GM19324 (cell line): ENCODE measurements at regions not wholly inside any gene's neighbourhood (a gene's known extent, or its start where the extent isn't known, plus 50 kb on each side); places are given as distances from the start of the nearest gene placed in this dataset.

Experiments
- ATAC-seq: cut with Tn5 transposase; IDR thresholded peaks from one replicate; pipeline ENCODE4 v1.9.1; 2021; ENCODE audit warnings: mild to moderate bottlenecking, moderate library complexity; ENCODE audit not compliant: unreplicated experiment, low FRiP score

DNA sequence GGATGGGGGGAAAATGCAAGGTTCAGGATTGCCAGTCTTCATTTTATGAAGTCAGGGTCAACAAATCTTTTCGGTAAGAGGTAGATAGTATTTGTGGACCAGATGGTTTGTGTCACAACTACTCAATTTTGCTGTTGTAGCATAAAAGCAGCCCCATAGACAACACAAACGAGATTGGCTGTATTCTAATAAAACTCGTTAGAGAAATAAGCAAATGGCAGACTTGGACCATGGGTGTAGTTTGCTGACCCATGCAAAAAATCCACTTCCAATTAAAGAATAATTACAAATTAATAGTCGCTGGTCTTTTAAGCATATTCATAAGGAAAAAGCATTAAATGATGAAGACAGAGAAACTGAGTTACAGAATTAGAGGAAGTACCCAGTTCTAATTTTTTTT lies 247.1 kb downstream of the CRPPA start:
- no peak for ATAC-seq

DNA sequence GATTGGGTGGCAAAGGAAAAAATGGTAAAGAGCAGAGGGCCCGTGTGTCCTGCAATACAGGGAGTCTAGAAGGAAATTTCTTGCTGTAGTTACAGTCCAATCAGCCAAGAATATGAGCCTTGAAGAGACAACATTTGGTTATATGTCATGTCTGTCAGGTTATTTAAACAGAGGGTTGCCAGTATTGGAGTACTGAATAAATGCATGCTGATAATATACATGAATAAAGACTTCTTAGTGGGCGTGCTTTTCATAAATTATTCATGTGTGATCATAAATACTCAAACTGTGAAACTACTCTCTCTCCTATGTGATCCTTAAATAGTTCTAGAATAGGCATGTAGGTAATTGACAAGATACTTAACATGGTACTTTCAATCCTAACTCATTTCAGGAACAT lies 249.0 kb downstream of the CRPPA start:
- no peak for ATAC-seq

DNA sequence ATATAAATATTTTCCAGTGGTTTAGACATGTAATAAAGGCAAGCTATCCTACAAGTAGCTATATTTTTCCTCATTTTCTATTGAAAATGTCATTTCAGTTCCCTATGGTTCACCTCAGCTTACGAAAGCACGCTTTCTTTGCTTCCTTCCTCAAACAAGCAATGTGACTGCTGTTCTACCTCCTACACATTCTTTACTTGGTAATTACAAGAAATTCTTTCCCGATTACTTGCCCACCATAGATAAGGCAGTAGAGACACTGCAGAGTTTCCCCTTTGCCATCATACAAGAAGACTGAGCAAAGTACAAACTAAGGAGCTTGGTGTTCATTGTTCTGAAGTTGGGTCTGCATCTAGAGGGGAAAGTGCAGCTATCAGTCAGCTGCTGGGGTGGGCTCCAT lies 249.4 kb downstream of the CRPPA start:
- ATAC-seq = no peak

DNA sequence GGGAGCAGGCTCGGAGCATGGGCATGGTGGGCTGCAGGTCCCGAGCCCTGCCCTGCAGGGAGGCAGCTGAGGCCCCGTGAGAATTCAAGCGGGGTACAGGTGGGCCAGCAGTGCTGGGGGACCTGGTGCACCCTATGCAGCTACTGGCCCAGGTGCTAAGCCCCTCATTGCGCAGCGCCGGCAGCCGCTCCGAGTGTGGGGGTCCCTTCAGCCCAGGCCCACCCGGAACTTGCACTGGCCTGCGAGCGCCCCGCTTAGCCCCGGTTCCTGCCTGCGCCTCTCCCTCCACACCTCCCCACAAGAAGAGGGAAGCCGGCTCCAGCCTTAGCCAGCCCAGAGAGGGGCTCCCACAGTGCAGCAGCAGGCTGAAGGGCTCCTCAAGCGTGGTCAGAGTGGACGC lies 250.7 kb downstream of the CRPPA start:
- ATAC-seq = no peak

DNA sequence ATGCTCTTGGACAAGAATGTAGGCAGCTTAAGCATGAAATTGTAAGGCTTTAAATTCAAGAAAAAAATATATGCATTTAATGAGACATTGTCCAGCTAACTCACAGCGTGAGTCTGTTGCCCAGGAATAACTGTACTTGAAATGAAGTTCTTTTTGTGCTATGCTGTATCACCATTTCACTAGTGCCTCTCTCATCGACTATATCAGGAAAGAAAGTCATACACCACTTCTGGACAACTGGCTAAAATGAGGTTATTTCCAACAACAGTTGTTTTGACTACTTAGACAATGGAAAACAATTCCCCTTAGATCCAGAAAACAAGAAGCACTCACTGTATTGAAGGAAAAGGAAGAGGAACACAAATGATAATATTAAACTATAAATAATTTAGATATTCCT lies 251.8 kb downstream of the CRPPA start:
- no peak for ATAC-seq

DNA sequence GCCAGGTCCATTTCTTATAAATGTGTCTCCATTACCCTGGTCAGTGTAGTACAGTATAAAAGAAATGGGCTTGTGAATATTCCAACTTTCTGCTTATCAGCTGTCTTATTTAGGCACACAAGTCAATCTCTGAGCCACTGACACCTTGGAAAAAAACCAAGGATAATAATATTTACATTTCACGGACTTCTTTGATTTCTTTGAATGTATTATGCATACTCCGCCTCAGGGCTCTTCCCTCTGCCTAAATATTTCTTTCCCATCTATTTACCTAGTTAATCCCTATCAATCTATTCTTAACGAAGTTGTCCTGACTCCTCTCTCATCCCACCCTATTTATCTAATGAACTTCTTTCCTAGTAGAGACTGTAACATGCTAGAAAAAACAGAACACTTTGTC lies 253.8 kb downstream of the CRPPA start:
- no peak for ATAC-seq

DNA sequence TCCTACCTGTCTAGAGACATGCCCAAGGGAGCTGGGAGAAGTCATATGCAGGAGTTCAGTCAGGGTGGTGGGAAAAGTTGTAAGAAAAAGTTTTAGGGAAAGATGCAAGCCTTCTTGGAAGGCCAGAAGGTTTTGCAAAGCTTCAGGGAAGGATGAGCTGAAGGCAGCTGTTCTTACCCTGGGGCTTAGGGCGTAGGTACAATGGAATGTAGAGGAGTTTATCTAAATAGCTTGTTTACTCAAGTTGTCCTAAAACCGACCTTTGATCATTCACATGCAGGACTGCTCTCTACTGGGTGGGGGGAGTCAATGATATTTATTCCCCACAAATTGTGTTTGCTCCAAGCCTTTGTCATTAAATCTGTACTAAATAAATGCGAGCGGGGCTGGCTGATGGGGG lies 277.0 kb downstream of the CRPPA start:
- no peak for ATAC-seq

DNA sequence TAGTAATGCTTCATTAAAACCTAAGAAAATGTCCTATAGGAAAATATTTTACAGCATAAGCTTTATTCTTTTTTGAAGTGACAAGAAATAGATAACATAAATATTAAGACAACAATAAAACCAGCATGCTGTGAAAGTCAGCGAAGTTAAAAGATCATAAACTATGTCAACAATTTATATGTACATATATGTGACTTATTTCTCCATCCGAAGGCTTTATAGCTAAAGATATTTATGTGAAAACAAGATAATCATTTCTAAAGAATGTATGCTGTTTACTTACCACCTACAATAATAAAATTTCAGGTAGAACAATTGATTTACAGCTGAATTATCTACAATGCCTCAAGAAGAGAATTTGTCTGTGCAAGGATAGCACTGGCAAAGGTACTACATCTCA lies 283.4 kb downstream of the CRPPA start:
- no peak for ATAC-seq

DNA sequence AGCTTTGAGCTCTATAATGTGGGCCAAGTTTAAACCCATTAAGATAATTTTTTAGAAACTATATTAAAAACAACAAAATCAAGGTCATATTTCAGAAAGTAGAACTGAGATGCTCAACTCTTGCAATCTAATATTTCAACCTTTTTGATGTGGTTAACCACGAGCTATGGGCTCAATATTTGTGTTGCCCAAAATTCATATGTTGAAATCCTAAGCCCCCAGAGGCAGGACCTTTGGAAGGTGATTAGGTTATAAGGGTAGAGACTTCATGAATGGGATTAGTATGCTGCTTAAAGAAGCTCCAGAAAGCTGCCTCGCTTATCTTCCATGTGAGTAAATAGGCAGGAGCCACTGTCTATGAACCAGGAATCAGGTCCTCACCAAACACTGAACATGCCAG lies 284.4 kb downstream of the CRPPA start:
- no peak for ATAC-seq

DNA sequence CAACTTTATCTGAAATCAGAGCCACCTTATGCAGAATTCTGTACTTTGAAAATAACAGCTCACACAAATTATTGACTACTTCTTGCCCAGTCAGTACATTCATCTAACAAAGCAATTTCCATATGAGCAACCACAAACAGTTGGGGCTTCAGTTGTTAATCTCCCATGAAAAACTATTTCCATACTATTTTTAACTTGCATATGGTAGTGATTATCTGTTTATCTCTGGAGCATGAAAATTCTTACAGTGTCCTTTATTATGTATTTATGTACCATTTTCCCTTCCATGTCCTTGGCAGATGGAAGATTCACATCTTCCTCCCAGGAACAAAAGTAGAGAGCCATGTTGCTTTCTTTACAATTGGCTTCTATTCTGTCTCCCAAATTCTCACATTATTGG lies 285.7 kb downstream of the CRPPA start:
- ATAC-seq = no peak

DNA sequence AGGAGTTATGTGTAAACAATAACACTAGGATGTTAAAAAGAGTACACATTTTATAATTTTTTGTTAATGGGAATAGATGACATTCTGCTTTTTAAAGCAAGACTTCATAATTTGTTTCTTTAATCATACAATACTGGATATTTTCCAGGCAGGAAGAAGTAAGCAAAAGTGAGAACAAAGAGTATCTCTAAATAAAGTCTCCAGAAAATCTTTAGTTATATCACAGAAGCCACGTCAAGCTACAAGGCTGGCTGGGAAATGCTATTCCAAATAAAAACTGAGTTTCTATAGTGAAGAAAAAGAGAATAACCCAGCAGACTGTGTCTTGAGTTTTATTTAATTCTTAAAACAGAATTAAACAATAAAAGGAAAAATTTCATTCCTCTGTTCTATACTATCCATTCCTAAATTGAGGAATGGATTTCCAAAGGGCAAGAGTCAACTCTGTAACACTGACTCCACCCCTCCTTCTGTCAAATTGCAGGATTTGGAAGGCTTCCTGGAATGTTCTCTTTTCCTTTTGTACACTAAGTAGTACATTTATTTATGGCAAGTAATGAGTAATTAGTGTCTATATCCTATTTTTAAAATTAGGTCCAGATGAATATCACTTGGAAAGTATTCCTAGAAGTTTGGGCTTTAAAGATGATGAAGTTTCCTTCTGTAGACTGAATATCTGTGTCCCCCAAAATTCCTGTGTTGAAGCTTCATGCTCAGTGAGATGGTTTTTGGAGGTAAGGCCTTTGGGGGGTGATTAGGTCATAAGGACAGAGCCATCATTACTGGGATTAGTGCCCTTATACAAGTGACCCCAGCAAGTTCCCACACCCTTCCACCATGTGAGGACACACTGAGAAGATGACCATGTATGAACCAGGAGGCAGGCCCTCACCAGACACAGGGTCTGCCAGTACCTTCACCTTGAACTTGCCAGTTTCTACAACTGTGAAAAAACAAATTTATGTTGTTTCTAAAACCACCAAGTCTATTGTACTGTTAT lies 290.9 kb downstream of the CRPPA start:
- no peak for ATAC-seq

DNA sequence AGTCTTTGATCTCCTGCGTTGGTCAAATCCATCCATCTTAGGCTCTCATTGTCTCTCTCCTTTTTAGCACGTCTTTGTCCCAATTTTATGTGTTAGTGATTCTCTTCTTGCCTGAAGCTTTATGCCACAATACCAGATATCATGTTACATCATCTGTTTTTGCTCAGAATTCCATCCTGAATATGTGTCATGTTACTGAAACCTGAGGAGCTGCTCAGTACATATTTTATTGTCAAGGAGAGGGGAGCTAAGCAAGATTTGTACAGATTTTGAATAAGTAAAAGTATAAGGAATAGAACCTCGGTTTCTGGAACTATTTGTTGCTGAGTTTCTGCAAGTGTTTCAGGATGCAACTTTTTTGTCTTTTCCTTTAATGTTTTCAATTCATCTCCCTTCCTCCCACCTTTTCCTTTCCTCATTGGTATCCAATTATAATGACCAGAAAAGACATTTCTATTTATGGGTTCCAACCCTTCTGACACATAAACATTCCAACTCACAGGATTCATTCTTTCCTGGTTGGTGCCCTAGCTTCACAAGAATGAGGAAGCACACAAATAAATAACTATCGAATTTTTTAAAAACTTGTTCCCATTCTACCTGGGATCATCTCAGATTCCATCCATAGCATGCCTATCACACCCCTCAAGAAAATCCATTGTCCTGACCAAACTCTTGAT lies 291.8 kb downstream of the CRPPA start:
- no peak for ATAC-seq

DNA sequence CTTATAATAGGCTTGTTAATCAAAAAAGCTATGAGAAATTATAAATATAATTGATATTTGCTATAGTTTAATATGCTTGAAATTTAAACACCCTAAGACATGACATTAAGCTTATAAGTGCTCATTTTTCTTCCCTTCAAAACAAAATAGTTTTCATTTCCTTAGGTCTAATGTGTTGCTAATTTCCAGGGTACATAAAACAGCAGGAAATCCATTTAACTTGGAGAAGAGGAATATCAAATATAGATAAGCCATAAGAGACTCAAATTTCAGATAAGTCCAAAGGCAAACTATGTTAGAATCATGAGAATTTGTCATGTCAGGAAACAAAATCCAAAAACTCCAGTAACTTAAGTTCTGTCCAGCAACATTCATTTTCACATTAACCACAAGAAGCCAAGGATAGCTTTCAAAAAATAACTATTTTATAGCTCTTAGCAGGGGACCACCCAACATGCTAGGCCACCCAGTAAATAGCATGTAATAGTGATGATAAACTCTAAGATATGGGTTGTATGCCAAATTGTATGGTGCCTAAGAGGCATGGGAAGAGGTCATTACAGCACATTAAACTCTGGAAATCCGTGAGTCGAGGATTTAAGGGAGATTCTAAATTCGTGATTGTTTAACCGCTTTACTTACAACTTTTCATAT lies 298.1 kb downstream of the CRPPA start:
- ATAC-seq = no peak

DNA sequence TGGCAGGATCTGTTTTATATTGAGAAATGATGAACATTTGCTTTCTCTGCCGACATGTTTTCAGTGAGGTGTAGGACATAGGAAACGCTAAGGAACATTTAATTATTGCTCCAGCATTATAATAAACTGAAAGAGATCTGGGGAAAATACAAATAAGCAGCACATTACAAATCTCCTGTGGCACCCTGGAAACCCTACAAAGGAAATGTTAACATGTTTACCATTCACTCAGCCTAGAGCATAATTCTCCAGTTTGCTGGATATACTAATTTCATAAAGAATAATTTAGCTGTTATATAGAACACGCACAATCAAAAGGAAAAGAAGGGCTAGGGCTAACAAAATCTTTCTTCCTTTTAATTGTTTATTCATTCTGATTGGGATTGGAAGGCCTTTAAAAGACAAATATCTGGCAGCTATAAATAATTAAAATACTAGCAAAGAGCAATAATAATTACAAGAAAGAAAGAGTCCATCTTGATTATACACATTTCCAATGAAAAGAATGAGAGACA lies 299.4 kb downstream of the CRPPA start:
- no peak for ATAC-seq

DNA sequence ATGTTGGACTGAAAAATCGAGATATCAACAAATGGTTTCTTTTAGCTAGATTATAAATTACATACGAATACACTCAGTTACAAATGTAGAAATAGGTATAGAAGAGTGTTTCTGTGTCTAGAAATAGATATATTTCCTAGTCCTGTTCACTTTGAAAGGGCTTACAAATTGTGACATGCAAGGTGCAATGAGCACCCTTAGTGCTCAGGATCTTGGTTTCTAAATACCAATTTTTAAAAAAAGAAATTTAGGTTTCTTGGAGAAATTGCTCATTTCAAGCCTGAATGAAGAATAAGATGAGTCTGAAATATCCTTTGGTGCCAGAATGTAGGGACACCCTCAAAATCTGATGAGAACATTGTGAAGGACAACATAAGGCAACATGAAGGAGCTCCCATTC lies 306.0 kb downstream of the CRPPA start:
- no peak for ATAC-seq

DNA sequence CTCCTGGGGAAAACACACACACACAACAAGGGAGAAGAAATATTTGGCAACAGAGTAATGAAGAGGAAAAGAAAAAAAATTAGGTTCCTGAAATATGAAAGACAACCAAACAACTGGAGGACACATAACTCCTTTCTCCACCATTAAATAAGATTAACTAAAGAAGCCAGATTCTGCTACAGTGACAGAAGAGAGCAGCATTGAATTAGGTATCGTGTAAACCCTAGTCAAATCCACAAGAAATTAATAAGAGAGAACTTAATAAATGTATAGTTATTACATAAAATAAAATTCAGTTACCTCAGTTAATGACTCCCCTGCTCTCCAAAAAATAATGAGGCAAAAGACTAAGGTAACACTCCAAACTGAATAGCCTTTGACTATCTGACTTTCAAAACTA lies 306.7 kb downstream of the CRPPA start:
- no peak for ATAC-seq

DNA sequence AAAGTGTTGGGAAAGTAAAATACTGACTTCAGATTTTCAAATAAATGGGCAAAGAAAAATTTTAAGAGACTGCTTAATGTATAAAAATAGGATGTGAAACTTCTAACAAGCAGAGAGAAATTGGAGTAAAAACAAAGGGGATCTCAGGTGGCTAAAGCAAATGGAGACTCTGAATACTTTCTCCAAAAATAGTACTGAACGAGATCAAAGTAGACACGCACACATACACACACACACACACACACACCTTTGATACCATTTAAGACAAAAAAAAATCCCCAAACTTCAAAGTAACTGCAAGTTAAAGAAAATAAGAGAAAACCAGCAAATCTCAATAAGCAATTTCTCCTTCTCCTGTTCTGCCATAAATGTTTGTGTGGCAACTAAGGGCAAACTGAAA lies 307.3 kb downstream of the CRPPA start:
- no peak for ATAC-seq

DNA sequence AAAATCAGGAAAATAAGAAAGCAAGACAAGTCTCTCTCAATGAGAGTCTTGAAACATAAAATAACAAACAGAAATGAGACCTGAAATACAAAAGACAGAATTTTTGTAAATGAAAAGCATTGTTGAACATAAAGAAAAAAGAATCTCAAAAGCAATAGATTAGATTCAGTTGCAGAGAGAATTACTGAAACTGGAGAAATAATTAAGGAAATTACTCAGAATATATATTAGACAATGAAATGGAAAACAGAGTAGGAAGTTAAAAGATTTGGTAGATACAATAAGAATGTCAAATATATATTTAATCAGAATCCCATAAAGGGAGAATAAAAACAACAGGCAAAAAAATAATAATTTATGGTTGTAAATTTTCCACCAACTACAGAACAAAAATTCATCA lies 308.3 kb downstream of the CRPPA start:
- ATAC-seq = no peak

DNA sequence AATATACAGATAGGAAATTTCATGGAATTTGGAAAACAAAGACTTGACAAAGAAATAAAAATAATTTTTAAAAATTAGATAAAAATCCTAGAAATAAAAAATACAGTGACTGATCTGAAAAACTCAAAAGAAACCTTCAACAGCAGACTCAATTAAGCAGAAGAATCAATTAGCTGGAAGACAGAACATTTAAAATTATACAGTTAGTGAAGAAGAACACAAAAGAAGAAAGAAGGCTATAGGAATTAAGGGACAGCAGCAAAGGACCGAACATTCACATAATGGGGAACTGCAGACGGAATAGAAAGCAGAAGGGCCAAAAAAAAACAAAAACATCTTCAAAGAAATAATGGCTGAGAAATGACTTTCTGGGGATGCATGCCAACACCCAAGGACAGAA lies 314.5 kb downstream of the CRPPA start:
- ATAC-seq = no peak

DNA sequence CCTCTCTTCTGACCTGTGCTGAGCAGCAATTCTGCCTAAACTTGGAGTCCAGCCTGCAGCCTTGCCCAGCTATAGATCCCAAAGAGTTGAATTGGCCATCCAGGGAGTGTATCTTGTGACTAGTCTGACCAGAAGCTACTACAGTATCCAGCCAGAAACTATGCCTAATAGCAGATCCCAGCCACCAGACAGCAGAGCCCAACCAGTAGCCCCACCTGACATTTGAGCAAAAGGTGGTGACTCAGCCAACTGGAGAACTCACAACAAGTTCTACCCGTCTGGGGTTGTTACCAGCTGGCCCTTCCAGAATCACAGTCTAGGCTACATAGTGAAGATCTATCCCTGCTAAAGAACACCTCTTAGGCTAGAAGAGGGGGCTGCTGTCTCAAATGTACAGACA lies 315.0 kb downstream of the CRPPA start:
- no peak for ATAC-seq

DNA sequence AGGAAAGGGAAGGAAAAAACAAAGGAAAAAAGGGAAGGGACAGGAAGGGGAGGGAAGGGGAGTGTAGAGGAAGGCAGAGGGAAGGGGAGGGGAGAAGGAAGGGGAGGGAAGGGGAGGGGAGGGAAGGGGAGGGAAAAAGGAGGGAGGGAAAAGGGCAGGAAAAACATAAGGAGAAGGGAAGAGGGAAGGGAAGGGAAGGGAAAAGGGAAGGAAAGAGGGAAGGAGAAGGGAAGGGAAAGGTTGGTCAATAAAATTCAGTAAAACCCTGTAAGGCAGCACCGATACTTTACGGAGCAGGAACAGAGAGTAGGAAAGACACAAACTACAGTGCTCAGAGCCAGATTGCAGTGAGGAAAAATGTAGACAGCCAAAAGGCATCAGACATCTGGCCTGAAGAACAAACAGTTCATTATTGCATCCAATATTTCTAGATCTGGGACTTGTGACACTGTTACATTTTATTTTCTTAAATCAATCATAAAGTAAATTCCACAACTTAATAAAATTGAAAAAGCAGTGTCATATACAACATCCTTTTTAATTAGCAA lies 322.0 kb downstream of the CRPPA start:
- ATAC-seq = no peak
